ENCODE measurements at regions not wholly inside any gene's neighbourhood (a gene's known extent, or its start where the extent isn't known, plus 50 kb on each side); places are given as distances from the start of the nearest gene placed in this dataset.
"Not testable (repeated sequence)": the region's sequence is repeated elsewhere in the genome, so short reads cannot be mapped to it uniquely, and the experiment has no call there.

- Mint-ChIP-seq H3K36me3 (ENCODE audit: low read depth) (peaks cover 3% of the 10 kb centered on the region), H3K4me3 (no peak overlapping the region)
- POLR2A ChIA-PET, result no interaction called here
Observed at GRCh38 chr3:177249203-177249602, 51.9 kb upstream of the TBL1XR1 start.

GRCh38 chr3:177250151-177250550 lies 52.9 kb upstream of the TBL1XR1 start:
- peaks cover 8% of the 10 kb centered on the region for H3K9me3 Mint-ChIP-seq
- ChIA-PET POLR2A (no interaction called here), CTCF (no interaction called here)
- H3K4me3 Mint-ChIP-seq, result no peak overlapping the region
- H3K4me1 Mint-ChIP-seq, result no peaks in the 10 kb centered on the region
- H3K27ac Mint-ChIP-seq, result no peak overlapping the region
- no peaks in the 10 kb centered on the region for H3K27me3 Mint-ChIP-seq
- DNase-seq, result no peak
- peaks cover 3% of the 10 kb centered on the region for H3K36me3 Mint-ChIP-seq (ENCODE audit: low read depth)

More at GRCh38 chr3:177249203-177249602, 51.9 kb upstream of the TBL1XR1 start:
- DNase-seq, result no peak
- Mint-ChIP-seq H3K9me3 (peaks cover 8% of the 10 kb centered on the region), H3K4me1 (no peaks in the 10 kb centered on the region), H3K27me3 (no peaks in the 10 kb centered on the region), H3K27ac (no peak overlapping the region)
- CTCF ChIA-PET, result no interaction called here

GRCh38 chr3:177251755-177252154 lies 54.5 kb upstream of the TBL1XR1 start:
- ChIA-PET CTCF (no interaction called here), POLR2A (no interaction called here)
- Mint-ChIP-seq H3K27me3 (no peaks in the 10 kb centered on the region), H3K4me1 (no peaks in the 10 kb centered on the region), H3K36me3 (ENCODE audit: low read depth) (peaks cover 3% of the 10 kb centered on the region), H3K4me3 (no peak overlapping the region), H3K9me3 (peaks cover 7% of the 10 kb centered on the region), H3K27ac (no peak overlapping the region)
- DNase-seq, result no peak

- H3K27me3 Mint-ChIP-seq, result no peaks in the 10 kb centered on the region
- H3K27ac Mint-ChIP-seq, result no peak overlapping the region
- no peaks in the 10 kb centered on the region for H3K36me3 Mint-ChIP-seq (ENCODE audit: low read depth)
- no peaks in the 10 kb centered on the region for H3K4me1 Mint-ChIP-seq
- DNase-seq, result no peak
- no peak overlapping the region for H3K4me3 Mint-ChIP-seq
- no peaks in the 10 kb centered on the region for H3K9me3 Mint-ChIP-seq
- POLR2A ChIA-PET, result interaction anchor here (1.1 kb wide), 1 partner anchor 59 kb away, joined by 3 read pairs; no protein-coding TSS in a partner anchor
- CTCF ChIA-PET, result interaction anchor here (0.6 to 0.7 kb wide), 3 partner anchors 80 to 1672 kb away, joined by 3 read pairs; no protein-coding TSS in a partner anchor
Observed at GRCh38 chr3:177257006-177257405, 59.7 kb upstream of the TBL1XR1 start.

GRCh38 chr3:177257625-177258024 lies 60.3 kb upstream of the TBL1XR1 start:
- Mint-ChIP-seq H3K4me3 (no peak overlapping the region), H3K36me3 (ENCODE audit: low read depth) (no peaks in the 10 kb centered on the region), H3K27ac (no peak overlapping the region), H3K27me3 (no peaks in the 10 kb centered on the region), H3K4me1 (no peaks in the 10 kb centered on the region), H3K9me3 (no peaks in the 10 kb centered on the region)
- no peak for DNase-seq
- ChIA-PET POLR2A (no interaction called here), CTCF (no interaction called here)

- H3K27me3 Mint-ChIP-seq, result no peaks in the 10 kb centered on the region
- ChIA-PET CTCF (no interaction called here), POLR2A (no interaction called here)
- H3K9me3 Mint-ChIP-seq, result no peaks in the 10 kb centered on the region
- no peaks in the 10 kb centered on the region for H3K36me3 Mint-ChIP-seq (ENCODE audit: low read depth)
- H3K4me3 Mint-ChIP-seq, result no peak overlapping the region
- no peak for DNase-seq
- H3K27ac Mint-ChIP-seq, result no peak overlapping the region
- no peaks in the 10 kb centered on the region for H3K4me1 Mint-ChIP-seq
Observed at GRCh38 chr3:177262396-177262795, 65.1 kb upstream of the TBL1XR1 start.

- no peak for DNase-seq
- H3K4me1 Mint-ChIP-seq, result no peaks in the 10 kb centered on the region
- no peaks in the 10 kb centered on the region for H3K9me3 Mint-ChIP-seq
- ChIA-PET POLR2A (no interaction called here), CTCF (no interaction called here)
- no peaks in the 10 kb centered on the region for H3K27me3 Mint-ChIP-seq
- H3K27ac Mint-ChIP-seq, result no peak overlapping the region
- no peaks in the 10 kb centered on the region for H3K36me3 Mint-ChIP-seq (ENCODE audit: low read depth)
- no peak overlapping the region for H3K4me3 Mint-ChIP-seq
Observed at GRCh38 chr3:177263615-177264368, 66.5 kb upstream of the TBL1XR1 start.

- POLR2A ChIA-PET, result not testable (repeated sequence)
Observed at GRCh38 chr3:177271811-177272501, 74.7 kb upstream of the TBL1XR1 start.

GRCh38 chr3:177278016-177278415 lies 80.7 kb upstream of the TBL1XR1 start:
- H3K27me3 Mint-ChIP-seq, result no peaks in the 10 kb centered on the region
- no peak overlapping the region for H3K4me3 Mint-ChIP-seq
- no peak overlapping the region for H3K27ac Mint-ChIP-seq
- no peak for DNase-seq
- H3K4me1 Mint-ChIP-seq, result peaks cover 19% of the 10 kb centered on the region
- ChIA-PET CTCF (no interaction called here), POLR2A (no interaction called here)
- H3K36me3 Mint-ChIP-seq (ENCODE audit: low read depth), result peaks cover 6% of the 10 kb centered on the region
- H3K9me3 Mint-ChIP-seq, result peaks cover 9% of the 10 kb centered on the region

More at GRCh38 chr3:177271811-177272501, 74.7 kb upstream of the TBL1XR1 start:
- H3K27ac Mint-ChIP-seq; H3K36me3 Mint-ChIP-seq (ENCODE audit: low read depth); DNase-seq; H3K4me1 Mint-ChIP-seq; H3K9me3 Mint-ChIP-seq; H3K27me3 Mint-ChIP-seq; CTCF ChIA-PET; H3K4me3 Mint-ChIP-seq: not testable (repeated sequence)

GRCh38 chr3:177279118-177279815 lies 82.0 kb upstream of the TBL1XR1 start:
- H3K27me3 Mint-ChIP-seq, result no peaks in the 10 kb centered on the region
- H3K27ac Mint-ChIP-seq, result no peak overlapping the region
- POLR2A ChIA-PET, result interaction anchor here (1.1 kb wide), 1 partner anchor 81 kb away, joined by 3 read pairs; no protein-coding TSS in a partner anchor
- peaks cover 9% of the 10 kb centered on the region for H3K9me3 Mint-ChIP-seq
- H3K36me3 Mint-ChIP-seq (ENCODE audit: low read depth), result peaks cover 6% of the 10 kb centered on the region
- H3K4me1 Mint-ChIP-seq, result peaks cover 20% of the 10 kb centered on the region
- no peak overlapping the region for H3K4me3 Mint-ChIP-seq
- CTCF ChIA-PET, result no interaction called here
- no peak for DNase-seq

GRCh38 chr3:177281292-177282118 lies 84.2 kb upstream of the TBL1XR1 start:
- no peak overlapping the region for H3K4me3 Mint-ChIP-seq
- H3K36me3 Mint-ChIP-seq (ENCODE audit: low read depth), result peaks cover 6% of the 10 kb centered on the region
- H3K4me1 Mint-ChIP-seq, result peaks cover 26% of the 10 kb centered on the region
- H3K27ac Mint-ChIP-seq, result no peak overlapping the region
- no peaks in the 10 kb centered on the region for H3K27me3 Mint-ChIP-seq
- H3K9me3 Mint-ChIP-seq, result peaks cover 9% of the 10 kb centered on the region
- DNase-seq, result peak; percentile 21
- ChIA-PET CTCF (no interaction called here), POLR2A (no interaction called here)

GRCh38 chr3:177282119-177282655 lies 84.9 kb upstream of the TBL1XR1 start:
- no peak for DNase-seq
- Mint-ChIP-seq H3K9me3 (peaks cover 9% of the 10 kb centered on the region), H3K27ac (no peak overlapping the region), H3K36me3 (ENCODE audit: low read depth) (peaks cover 6% of the 10 kb centered on the region), H3K27me3 (no peaks in the 10 kb centered on the region), H3K4me1 (peaks cover 26% of the 10 kb centered on the region), H3K4me3 (no peak overlapping the region)
- ChIA-PET CTCF (no interaction called here), POLR2A (no interaction called here)
